CMK (cell line): ENCODE measurements at regions not wholly inside any gene's neighbourhood (a gene's known extent, or its start where the extent isn't known, plus 50 kb on each side); places are given as distances from the start of the nearest gene placed in this dataset.

ENCODE experiments used
- DNase-seq: peaks from one replicate; pipeline ENCODE4 v3.0.0-alpha.2; 2010; ENCODE audit warnings: low read depth

- no peak for DNase-seq
Observed at GRCh38 chrX:129077424-129078170, 445.7 kb downstream of the SMARCA1 start.

DNA sequence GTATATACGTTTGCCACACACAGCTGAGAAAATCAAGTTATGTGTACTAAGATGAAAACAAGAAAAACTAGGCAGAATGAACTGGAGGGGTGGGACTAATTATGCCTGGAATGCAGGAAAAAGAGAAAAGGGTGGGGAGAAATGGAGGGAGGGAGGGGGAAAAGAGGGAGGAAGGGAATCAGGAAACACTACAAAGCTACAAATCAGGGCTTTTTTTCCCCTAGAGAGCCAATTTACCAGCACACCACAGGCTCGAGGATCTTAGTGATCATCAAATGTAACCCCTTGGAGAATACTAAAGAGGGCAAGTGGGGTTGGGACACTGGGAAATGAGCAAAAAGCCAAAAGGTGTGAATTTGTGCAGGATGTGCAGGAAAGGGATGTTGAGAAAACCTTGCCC lies 451.9 kb downstream of the SMARCA1 start:
- no peak for DNase-seq

DNA sequence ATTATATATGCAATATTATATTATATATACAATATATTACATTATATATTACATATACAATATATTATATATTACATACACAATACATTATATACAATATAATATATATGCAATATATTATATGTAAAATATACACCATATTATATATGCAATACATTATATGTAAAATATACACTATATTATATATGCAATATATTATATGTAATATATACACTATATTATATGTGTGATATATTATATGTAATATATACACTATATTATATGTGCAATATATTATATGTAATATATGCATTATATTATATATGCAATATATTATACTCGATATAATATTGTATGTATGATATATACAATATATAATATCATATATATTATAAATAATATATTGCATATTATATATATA lies 457.4 kb downstream of the SMARCA1 start:
- DNase-seq: no peak

DNA sequence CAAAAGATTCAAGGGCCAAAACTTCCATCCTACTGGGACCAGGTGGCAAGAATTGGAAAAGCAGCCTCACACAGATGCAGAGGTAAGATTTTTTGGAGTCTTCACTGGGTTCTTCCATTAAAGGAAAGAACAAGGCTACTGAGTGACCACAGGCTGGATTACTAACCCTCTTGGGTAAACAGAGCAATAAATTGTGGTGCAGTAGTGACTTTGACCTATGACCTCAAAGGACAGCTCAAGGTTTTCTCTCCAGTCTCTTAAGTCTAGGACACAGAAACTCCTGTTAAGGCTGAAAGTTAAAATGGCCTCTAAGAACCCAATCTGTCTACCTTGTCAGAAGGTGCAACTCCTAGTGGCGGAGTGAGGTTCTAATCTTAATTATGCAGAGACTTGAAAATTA lies 464.9 kb downstream of the SMARCA1 start:
- no peak for DNase-seq

GRCh38 chrX:129043138-129043537 lies 480.2 kb downstream of the SMARCA1 start:
- DNase-seq: no peak

- DNase-seq: no peak
Observed at GRCh38 chrX:129041319-129041718, 482.0 kb downstream of the SMARCA1 start.

DNA sequence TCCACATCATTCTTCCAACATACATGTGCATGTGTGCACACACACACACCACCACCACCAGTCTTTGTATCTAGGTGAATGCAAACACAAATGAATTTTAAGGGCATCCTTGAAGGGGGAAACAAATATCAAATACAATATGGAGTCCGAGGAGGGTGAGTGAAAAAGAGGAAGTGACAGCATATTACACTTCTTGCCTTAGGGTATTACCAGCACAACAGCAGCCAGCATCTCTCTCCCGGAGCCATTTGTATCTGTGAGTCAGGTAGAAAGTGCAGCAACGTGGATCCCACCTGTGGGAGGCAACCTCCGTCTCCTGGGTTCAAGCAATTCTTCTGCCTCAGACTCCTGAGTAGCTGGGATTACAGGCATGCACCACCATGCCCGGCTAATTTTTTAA lies 483.2 kb downstream of the SMARCA1 start:
- no peak for DNase-seq

GRCh38 chrX:129039176-129039575 lies 484.1 kb downstream of the SMARCA1 start:
- no peak for DNase-seq

- DNase-seq: no peak
Observed at GRCh38 chrX:129037389-129037788, 485.9 kb downstream of the SMARCA1 start.

DNA sequence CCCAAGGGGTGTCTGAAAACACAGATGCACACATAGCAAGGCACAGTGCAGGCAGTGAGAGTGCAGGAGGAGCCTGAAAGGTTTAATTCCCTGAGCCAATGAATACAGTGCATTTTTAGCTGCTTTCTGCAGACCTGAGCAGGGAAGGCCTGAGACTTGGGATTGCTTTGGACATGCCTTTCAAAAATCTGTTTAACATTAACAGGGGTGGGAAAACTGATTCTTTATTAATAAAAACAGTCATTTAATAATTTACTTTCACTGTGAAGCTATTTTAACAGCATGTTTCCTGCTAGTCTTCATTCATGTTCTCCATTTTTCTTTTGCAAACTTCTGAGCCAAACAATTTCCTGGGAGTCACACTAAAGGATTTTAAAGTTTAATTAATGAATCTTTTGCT lies 488.1 kb downstream of the SMARCA1 start:
- DNase-seq: no peak

GRCh38 chrX:129034196-129034595 lies 489.1 kb downstream of the SMARCA1 start:
- no peak for DNase-seq

DNA sequence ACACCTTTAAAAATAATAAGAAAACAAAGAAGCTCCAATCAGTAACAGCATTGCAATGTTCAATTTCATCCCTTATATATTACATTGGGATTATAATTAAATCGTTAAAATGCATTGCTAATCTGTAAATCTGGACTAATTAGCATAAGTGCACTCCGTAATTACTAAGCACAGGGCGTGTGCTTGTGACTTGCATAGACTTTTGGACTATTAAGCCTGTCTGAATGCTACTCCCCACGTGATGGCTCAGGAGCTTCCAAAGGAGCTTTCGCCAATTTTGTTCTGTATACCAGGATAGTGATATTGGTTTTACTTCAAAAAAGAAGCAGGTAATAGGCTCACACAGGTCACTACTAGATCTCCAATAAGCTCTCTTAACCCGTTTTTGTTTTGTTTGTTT lies 497.1 kb downstream of the SMARCA1 start:
- no peak for DNase-seq

DNA sequence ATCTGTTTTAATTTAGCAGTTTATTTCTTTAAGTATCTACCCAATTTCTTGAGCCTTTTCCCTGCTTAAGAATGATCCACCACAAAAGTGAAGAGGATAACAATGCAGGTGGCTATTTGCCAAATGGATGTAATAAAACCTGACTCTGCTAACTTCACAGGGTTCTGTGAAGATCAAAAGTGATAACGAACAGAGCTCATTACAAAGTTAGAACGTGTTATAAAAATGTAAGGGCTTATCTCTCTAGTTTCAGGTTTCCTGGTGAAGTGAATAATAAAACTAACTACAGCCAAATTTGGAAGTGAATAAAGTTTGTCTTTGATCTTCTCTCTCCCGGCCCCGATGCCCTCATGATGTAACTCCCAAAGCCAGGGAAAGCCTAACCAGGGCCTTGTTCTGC lies 497.9 kb downstream of the SMARCA1 start:
- DNase-seq: no peak

GRCh38 chrX:129019412-129019811 lies 503.9 kb downstream of the SMARCA1 start:
- no peak for DNase-seq

DNA sequence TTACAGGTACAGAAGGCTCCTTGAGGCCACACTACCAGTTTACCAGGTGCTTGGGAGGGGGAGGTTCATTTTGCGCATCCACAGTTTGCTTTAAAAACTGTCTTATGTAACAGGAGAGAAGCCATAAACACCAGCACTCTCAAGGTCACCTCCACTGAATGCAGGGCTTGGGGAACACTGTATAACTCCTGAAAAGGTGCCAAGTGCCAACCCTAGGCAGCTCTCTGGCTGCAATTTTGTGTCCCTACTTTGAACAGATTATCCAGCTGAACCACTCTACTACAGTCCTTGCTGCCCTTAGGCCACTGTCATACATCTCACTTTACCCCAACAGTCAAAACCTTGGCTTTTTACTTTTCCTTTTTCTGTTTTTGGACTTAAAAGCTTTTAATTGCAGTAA lies 507.9 kb downstream of the SMARCA1 start:
- DNase-seq: no peak

- no peak for DNase-seq
Observed at GRCh38 chrX:129013574-129013973, 509.7 kb downstream of the SMARCA1 start.

GRCh38 chrX:129007631-129008030 lies 515.7 kb downstream of the SMARCA1 start:
- no peak for DNase-seq

DNA sequence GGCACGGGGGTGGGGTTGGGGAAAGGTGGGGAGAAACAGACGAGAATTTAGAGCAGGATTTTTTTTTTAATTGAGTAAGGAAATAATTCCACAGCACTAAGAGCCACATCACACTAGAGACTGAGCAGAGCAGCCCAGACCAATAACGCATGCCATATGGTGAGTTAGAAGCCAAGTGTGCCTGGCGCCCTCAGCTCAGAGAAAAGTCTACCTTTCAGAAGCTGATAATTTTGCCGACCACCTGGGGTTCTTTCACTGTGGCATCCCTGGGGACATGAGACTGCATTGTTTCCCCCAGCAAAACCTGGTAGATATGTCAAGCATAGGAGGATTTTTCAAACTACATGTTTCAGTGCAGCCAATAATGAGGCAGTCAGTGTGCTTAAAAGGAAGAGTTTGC lies 516.8 kb downstream of the SMARCA1 start:
- no peak for DNase-seq

- DNase-seq: no peak
Observed at GRCh38 chrX:129000797-129001196, 522.5 kb downstream of the SMARCA1 start.

DNA sequence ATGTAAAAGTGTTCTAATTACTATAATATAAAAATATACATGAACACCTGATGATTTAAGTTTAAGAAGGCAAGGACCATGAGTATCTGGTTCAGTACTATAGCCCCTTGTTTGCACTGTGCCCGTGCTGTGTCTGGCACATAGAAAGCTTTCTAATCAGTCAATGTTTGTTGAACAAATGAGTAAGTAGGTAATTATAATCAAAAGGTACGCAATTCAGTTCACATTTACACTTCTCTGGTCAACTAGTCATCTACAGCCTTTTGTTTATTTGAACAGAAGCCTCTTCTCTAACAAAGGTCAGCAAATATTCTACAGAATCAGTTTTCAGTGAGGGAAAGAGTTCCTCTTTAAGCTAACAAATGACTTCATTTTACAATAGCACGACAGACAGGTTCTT lies 523.3 kb downstream of the SMARCA1 start:
- no peak for DNase-seq

- no peak for DNase-seq
Observed at GRCh38 chrX:128992107-128992971, 531.0 kb downstream of the SMARCA1 start.

GRCh38 chrX:128975745-128976144 lies 547.5 kb downstream of the SMARCA1 start:
- DNase-seq: no peak

GRCh38 chrX:128973033-128973432 lies 550.3 kb downstream of the SMARCA1 start:
- DNase-seq: no peak
